ENCODE measurements at regions not wholly inside any gene's neighbourhood (a gene's known extent, or its start where the extent isn't known, plus 50 kb on each side); places are given as distances from the start of the nearest gene placed in this dataset.

DNA sequence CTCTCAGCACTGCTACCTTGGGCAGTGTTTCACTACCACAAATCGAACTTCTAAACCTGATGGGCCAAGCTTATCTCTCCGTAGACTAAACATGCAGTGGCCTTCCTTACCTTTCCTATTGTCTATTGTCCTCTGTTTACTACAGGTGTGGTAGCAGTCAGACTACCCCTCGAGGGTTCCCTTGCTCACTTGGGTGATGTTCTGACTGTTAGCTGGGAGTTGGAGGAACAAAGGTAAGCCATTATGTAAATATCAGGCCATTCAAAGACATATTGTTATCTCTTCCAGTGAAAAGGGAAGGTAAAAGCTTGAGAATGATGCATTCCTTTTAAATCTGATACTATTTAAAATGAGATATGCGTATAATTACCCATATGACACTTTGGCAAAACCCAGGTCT lies 828.3 kb upstream of the EEF2KMT start:
- TF ChIP-seq TAF1 (IDR thresholded peaks at IDR 0.05; ENCODE audit: low read depth) (no peak), CREB1 (IDR thresholded peaks at IDR 0.05; ENCODE audit: low read depth) (no peak), CEBPB (IDR thresholded peaks at IDR 0.05) (no peak), TEAD4 (IDR thresholded peaks at IDR 0.05) (no peak), YY1 (IDR thresholded peaks at IDR 0.05; ENCODE audit: low read depth) (no peak), ZBTB7A (IDR thresholded peaks at IDR 0.05; ENCODE audit: low read depth) (no peak), FOXM1 (IDR thresholded peaks at IDR 0.05; ENCODE audit: borderline replicate concordance, low read depth) (no peak), USF1 (IDR thresholded peaks at IDR 0.05) (no peak), MAX (IDR thresholded peaks at IDR 0.05) (no peak), EP300 (IDR thresholded peaks at IDR 0.05; ENCODE audit: borderline replicate concordance) (no peak), RAD21 (IDR thresholded peaks at IDR 0.05; ENCODE audit: low read depth) (no peak), NFIC (IDR thresholded peaks at IDR 0.05) (no peak), TCF12 (IDR thresholded peaks at IDR 0.05; ENCODE audit: low read depth) (no peak)
- TF ChIP-seq, protein P1, sequence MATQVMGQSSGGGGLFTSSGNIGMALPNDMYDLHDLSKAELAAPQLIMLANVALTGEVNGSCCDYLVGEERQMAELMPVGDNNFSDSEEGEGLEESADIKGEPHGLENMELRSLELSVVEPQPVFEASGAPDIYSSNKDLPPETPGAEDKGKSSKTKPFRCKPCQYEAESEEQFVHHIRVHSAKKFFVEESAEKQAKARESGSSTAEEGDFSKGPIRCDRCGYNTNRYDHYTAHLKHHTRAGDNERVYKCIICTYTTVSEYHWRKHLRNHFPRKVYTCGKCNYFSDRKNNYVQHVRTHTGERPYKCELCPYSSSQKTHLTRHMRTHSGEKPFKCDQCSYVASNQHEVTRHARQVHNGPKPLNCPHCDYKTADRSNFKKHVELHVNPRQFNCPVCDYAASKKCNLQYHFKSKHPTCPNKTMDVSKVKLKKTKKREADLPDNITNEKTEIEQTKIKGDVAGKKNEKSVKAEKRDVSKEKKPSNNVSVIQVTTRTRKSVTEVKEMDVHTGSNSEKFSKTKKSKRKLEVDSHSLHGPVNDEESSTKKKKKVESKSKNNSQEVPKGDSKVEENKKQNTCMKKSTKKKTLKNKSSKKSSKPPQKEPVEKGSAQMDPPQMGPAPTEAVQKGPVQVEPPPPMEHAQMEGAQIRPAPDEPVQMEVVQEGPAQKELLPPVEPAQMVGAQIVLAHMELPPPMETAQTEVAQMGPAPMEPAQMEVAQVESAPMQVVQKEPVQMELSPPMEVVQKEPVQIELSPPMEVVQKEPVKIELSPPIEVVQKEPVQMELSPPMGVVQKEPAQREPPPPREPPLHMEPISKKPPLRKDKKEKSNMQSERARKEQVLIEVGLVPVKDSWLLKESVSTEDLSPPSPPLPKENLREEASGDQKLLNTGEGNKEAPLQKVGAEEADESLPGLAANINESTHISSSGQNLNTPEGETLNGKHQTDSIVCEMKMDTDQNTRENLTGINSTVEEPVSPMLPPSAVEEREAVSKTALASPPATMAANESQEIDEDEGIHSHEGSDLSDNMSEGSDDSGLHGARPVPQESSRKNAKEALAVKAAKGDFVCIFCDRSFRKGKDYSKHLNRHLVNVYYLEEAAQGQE (IDR thresholded peaks at IDR 0.05; ENCODE audit: low read depth) = no peak

Measured in Ishikawa (cell line).